Activated naive CD8-positive, alpha-beta T cell treated with anti-CD3 and anti-CD28 coated beads, Interleukin-2, amount 50 U/mL, for 24 hours (primary cell): ENCODE measurements at regions not wholly inside any gene's neighbourhood (a gene's known extent, or its start where the extent isn't known, plus 50 kb on each side); places are given as distances from the start of the nearest gene placed in this dataset.

Experiments
- ATAC-seq: fragments of 150-1000 bp; cut with Tn5 transposase; one replicate; pipeline ENCODE4 v1.10.0; 2021
- DNase-seq: peaks from one replicate; pipeline ENCODE4 v3.0.0; 2021
- H3K27ac Mint-ChIP-seq: one replicate; pipeline ENCODE4 v1.8.0; 2021; ENCODE audit warnings: mild to moderate bottlenecking, mixed read lengths
- H3K27me3 Mint-ChIP-seq: one replicate; pipeline ENCODE4 v1.8.0; 2021; ENCODE audit warnings: mixed read lengths
- H3K36me3 Mint-ChIP-seq: one replicate; pipeline ENCODE4 v1.8.0; 2021; ENCODE audit warnings: low read depth, mixed read lengths
- H3K4me1 Mint-ChIP-seq: one replicate; pipeline ENCODE4 v1.8.0; 2021; ENCODE audit warnings: mixed read lengths
- H3K4me3 Mint-ChIP-seq: one replicate; pipeline ENCODE4 v1.8.0; 2021; ENCODE audit warnings: mild to moderate bottlenecking, moderate library complexity, mixed read lengths
- H3K9me3 Mint-ChIP-seq: one replicate; pipeline ENCODE4 v1.8.0; 2021; ENCODE audit warnings: mixed read lengths

DNA sequence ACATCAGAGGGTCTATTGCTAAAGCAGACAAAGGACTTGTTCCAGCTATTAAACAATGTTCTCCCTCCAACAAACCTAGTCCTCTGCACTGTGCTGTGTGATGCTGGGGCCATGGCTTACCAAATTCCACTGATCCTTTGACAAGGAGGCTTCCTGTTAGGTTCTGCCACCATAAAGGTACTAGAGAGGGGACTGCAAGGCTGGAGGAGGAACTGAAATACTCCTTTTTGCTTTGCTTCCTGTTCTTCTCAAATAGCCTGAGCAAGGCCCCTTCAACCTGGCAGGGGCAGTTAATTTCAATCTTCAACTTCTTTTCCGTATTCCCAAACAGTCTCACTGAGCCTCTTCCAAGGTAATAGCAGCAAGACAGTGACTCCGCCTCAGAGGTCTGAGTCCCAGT lies 286.4 kb upstream of the IRAK1BP1 start:
- Mint-ChIP-seq H3K4me1 (no peaks in the 10 kb centered on the region), H3K4me3 (no peak overlapping the region), H3K9me3 (no peaks in the 10 kb centered on the region), H3K36me3 (no peaks in the 10 kb centered on the region), H3K27ac (no peak overlapping the region), H3K27me3 (no peaks in the 10 kb centered on the region)
- ATAC-seq (no peak), DNase-seq (no peak)

DNA sequence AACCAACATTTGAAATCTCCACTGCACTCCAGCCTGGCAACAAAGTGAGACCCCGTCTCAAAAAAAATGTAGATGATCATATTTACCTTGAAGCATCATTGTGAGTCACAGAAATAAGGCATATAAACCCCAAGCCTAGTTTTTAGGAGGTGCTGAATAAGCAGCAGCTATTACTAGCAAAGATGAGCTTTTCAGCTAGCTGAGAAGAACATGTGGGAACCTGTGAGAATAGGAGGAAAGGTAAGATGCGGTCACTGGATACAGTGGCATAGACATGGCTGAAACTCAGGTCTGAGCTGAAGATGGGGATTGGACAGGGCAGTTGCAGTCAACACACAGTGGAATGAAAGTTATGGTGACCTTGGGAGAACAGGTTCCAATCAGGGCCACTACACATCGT lies 284.3 kb upstream of the IRAK1BP1 start:
- Mint-ChIP-seq H3K9me3 (no peaks in the 10 kb centered on the region), H3K36me3 (no peaks in the 10 kb centered on the region), H3K27me3 (no peaks in the 10 kb centered on the region), H3K4me3 (no peak overlapping the region), H3K4me1 (no peaks in the 10 kb centered on the region), H3K27ac (no peak overlapping the region)
- DNase-seq = no peak
- ATAC-seq = no peak

DNA sequence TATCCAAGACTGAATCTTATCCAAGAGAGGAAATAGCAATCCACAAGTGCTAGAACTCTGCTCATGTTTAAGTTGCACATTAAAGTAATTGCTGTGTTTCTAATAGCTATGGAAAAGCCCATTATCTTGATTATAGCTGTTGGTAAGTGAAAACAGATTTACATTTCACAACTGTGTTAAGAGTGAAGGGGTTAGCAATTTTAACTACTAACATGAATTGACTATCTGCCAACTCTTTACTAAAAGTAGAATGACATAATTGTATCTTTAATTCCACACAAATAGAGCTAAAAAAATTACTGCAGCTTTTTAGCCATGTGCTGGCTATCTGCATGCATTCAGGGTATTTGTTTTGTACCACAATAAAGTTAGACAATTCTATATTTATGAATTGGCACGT lies 277.9 kb upstream of the IRAK1BP1 start:
- no peaks in the 10 kb centered on the region for H3K36me3 Mint-ChIP-seq
- no peak for ATAC-seq
- H3K27ac Mint-ChIP-seq = no peak overlapping the region
- H3K4me1 Mint-ChIP-seq = no peaks in the 10 kb centered on the region
- H3K9me3 Mint-ChIP-seq = peaks cover 6% of the 10 kb centered on the region
- H3K27me3 Mint-ChIP-seq = no peaks in the 10 kb centered on the region
- H3K4me3 Mint-ChIP-seq = no peak overlapping the region
- DNase-seq = no peak

DNA sequence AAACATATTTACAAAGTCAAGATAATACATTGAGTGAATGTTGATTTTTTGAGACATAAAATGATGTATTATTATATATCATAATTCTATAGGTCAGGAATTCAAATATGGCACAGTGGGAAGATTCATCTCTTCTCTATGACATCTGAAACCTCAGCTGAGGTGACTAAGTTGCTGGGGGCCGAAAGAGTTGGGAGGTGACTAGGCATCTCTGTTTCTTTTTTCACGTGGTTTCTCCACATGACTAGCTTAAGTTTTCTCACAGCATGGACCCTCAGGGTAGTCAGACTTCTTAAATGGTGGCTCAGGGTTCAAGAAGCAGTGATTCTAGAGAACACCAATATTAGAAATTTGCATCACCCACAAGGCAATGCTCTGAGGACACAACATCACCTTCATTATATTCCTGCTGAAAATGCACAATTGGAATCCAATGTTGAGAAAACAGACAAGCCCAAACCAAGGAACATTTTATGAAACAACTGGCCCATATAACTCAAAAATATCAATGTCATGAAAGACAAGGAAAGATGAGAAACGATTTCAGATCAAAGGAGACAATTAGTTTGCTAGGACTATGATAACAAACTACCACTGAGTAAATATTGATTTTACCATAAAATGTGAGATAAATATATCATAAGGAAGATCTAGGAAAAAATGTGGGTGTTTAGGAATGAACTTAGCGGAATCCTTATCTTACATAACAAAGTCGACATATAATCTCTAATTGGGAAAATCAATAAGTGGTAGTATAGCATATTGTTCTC lies 273.3 kb upstream of the IRAK1BP1 start:
- DNase-seq (no peak), ATAC-seq (no peak)
- H3K9me3 Mint-ChIP-seq = peaks cover 6% of the 10 kb centered on the region
- no peaks in the 10 kb centered on the region for H3K36me3 Mint-ChIP-seq
- H3K4me1 Mint-ChIP-seq = no peaks in the 10 kb centered on the region
- no peak overlapping the region for H3K27ac Mint-ChIP-seq
- no peak overlapping the region for H3K4me3 Mint-ChIP-seq
- H3K27me3 Mint-ChIP-seq = no peaks in the 10 kb centered on the region

DNA sequence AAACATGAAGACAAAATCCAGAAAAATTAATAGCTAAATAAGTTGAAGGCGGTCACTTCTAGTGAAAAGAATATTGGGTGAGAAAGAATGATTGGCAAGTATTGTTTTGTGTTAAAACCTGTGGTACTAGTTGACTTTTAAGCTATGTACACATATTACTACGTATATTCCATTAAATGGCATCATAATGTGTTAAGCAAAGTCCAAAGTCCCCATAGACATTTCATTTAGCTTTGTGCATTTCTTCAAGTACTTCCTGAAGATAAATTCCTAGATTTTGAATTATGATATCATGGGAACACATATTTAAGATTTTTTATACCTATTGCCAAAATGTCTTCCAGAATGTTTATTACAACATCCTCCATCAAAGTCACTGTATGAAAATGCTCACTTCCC lies 272.7 kb upstream of the IRAK1BP1 start:
- no peaks in the 10 kb centered on the region for H3K27me3 Mint-ChIP-seq
- peaks cover 6% of the 10 kb centered on the region for H3K9me3 Mint-ChIP-seq
- H3K36me3 Mint-ChIP-seq = no peaks in the 10 kb centered on the region
- no peak overlapping the region for H3K27ac Mint-ChIP-seq
- H3K4me3 Mint-ChIP-seq = no peak overlapping the region
- ATAC-seq (no peak), DNase-seq (no peak)
- no peaks in the 10 kb centered on the region for H3K4me1 Mint-ChIP-seq

DNA sequence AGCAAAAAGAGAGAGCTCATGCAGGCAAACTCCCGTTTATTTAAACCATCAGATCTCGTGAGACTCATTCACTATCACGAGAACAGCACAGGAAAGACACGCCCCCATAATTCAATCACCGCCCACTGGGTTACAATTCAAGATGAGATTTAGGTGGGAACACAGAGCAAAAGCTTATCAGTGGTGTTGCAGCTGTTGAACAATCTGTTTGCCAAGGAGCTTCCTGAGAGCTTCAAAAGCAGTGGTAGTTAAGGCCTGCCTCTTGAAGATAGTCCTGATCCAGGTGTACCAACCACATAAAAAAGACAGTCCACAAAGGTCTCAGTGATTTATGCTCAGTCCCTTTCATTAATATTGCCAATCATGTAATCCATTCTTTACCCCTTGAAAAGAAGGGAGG lies 269.4 kb upstream of the IRAK1BP1 start:
- Mint-ChIP-seq H3K4me3 (no peak overlapping the region), H3K27me3 (no peaks in the 10 kb centered on the region), H3K9me3 (no peaks in the 10 kb centered on the region), H3K36me3 (no peaks in the 10 kb centered on the region), H3K27ac (no peak overlapping the region), H3K4me1 (no peaks in the 10 kb centered on the region)
- ATAC-seq = no peak
- DNase-seq = no peak

DNA sequence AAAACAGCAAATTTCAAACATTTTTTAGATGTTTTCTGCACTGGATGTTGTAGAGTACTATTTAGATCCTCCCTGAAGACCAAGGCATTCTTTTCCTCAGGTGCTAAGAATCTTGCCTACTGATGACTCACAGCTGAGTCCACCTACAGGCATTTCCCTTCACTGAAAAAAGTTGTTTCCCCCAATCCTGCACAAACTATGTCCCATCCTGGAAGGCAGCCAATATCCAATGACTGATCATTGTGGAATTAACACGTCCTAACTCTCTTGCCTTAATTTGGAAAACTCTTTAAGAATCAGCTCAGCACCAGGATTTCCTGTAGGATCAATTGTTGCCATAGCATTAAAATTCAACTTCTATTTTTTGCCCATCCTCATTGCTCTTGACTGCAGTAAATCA lies 268.4 kb upstream of the IRAK1BP1 start:
- no peaks in the 10 kb centered on the region for H3K9me3 Mint-ChIP-seq
- ATAC-seq (no peak), DNase-seq (no peak)
- H3K27me3 Mint-ChIP-seq = no peaks in the 10 kb centered on the region
- H3K27ac Mint-ChIP-seq = no peak overlapping the region
- H3K4me3 Mint-ChIP-seq = no peak overlapping the region
- H3K4me1 Mint-ChIP-seq = no peaks in the 10 kb centered on the region
- no peaks in the 10 kb centered on the region for H3K36me3 Mint-ChIP-seq

DNA sequence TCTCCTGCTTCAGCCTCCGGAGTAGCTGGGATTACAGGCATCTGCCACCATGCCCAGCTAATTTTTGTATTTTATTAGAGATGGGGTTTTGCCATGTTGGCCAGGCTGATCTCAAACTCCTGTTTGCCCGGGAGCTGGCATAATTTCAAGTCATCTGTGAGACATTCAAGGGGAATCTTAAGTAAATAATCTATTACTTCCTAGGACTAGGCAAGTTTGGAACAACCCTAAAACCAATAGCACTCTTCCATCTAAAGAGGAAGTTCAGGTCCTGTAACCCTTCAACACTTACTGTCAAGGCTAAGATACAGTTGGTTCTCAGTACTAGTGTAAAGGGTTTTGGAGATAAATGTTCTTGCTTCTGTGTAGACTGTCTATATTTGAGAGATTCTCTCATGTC lies 267.8 kb upstream of the IRAK1BP1 start:
- Mint-ChIP-seq H3K4me1 (no peaks in the 10 kb centered on the region), H3K4me3 (no peak overlapping the region), H3K27ac (no peak overlapping the region), H3K9me3 (no peaks in the 10 kb centered on the region), H3K27me3 (no peaks in the 10 kb centered on the region), H3K36me3 (no peaks in the 10 kb centered on the region)
- ATAC-seq (no peak), DNase-seq (no peak)

DNA sequence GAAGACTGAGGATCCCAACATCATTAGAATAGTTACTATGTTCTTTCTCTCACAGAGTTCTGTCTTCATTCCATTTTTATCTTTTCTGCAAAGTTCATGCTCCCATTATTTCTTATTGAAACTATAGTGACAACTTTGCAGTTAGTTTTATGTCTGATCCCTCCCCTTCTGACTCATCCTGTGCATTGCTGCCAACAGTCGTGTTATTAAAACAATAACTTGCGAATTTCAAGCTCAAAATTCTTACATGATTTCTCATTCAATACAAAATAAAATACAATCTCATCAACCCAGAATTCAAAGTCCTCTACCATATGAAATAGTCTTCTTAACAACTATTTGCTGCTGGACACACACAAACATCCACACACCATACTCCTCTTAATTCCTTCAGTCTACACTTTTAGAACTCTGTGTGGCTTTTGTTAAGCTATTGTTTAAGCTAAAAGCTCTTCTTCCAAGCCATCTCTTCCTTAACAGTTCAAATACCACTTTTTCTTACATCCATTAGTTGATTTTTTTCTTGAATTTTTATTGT lies 261.4 kb upstream of the IRAK1BP1 start:
- no peaks in the 10 kb centered on the region for H3K9me3 Mint-ChIP-seq
- no peaks in the 10 kb centered on the region for H3K27me3 Mint-ChIP-seq
- no peaks in the 10 kb centered on the region for H3K36me3 Mint-ChIP-seq
- no peak overlapping the region for H3K27ac Mint-ChIP-seq
- ATAC-seq = no peak
- H3K4me1 Mint-ChIP-seq = no peaks in the 10 kb centered on the region
- no peak overlapping the region for H3K4me3 Mint-ChIP-seq
- DNase-seq = no peak

DNA sequence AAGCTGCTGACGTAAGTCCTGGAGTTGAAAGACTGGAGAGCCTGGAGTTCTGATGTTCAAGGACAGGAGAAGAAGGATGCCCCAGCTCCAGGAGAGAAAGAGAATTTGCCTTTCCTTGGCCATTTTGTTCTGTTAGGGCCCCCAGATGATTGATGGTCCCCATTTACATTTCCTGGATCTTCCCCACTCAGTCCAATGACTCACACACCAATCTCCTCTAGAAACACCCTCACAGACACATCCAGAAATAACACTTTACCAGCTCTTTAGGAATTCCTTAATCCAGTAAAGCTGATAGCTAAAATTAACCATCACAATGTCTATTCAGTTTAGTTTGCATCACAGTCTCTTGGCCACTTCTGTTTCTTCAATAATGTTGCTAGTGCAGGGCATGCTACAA lies 260.2 kb upstream of the IRAK1BP1 start:
- H3K9me3 Mint-ChIP-seq = no peaks in the 10 kb centered on the region
- H3K27ac Mint-ChIP-seq = no peak overlapping the region
- no peaks in the 10 kb centered on the region for H3K4me1 Mint-ChIP-seq
- ATAC-seq (no peak), DNase-seq (no peak)
- no peak overlapping the region for H3K4me3 Mint-ChIP-seq
- H3K36me3 Mint-ChIP-seq = no peaks in the 10 kb centered on the region
- H3K27me3 Mint-ChIP-seq = no peaks in the 10 kb centered on the region

DNA sequence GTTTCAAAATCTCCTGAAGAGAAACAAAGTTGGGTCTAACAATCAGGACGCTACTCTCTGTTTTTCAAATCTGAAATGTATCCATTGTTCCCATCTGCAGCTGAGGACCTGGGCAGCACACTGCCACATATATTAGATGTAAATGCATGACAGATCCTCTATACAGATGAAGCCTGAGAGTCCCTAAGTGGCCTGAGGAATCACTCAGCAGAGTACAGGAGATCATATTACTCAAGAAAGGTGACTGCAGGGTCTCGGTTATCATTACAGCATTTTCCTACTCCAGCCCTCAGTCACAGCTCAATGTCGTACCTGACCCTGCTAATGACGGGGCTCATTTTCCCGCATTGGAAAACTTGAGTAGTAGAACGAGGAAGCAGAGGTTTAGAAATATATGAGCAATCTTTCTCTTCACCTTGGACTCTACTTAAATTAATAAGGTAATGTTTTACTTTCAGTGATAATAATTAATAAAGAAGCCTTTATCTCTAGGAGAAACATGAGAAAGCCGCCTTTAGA lies 256.2 kb upstream of the IRAK1BP1 start:
- H3K4me3 Mint-ChIP-seq = no peak overlapping the region
- H3K36me3 Mint-ChIP-seq = no peaks in the 10 kb centered on the region
- no peaks in the 10 kb centered on the region for H3K4me1 Mint-ChIP-seq
- peaks cover 5% of the 10 kb centered on the region for H3K27me3 Mint-ChIP-seq
- no peaks in the 10 kb centered on the region for H3K9me3 Mint-ChIP-seq
- ATAC-seq (no peak), DNase-seq (no peak)
- no peak overlapping the region for H3K27ac Mint-ChIP-seq

DNA sequence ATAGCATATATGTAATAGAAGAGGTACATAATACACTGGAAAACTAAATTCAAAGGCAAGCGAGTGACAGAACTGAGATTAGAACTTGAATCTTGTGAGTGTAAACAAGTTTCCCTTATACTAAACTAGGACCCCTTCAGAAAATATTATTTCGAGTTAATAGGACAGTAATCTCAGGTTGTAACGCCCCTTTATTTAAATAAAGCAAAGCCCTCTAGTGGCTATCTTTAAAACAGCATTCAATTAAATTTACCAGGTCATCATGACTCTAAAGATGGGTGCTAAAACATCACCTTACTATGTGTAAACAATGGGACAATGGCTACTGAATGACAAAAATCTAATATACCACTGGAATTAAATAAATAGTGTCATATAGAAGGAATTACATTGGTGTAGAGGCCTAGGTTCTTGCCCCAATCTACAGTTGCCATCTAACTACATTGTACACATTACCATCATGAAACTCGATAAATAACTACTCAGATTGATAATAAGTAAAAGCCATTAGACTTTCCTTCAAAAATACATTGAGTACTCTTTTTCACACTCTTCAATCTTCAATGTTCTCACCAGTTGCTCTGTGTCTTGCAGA lies 255.4 kb upstream of the IRAK1BP1 start:
- peaks cover 5% of the 10 kb centered on the region for H3K27me3 Mint-ChIP-seq
- no peaks in the 10 kb centered on the region for H3K9me3 Mint-ChIP-seq
- no peaks in the 10 kb centered on the region for H3K4me1 Mint-ChIP-seq
- no peak for DNase-seq
- no peak overlapping the region for H3K27ac Mint-ChIP-seq
- no peak for ATAC-seq
- H3K4me3 Mint-ChIP-seq = no peak overlapping the region
- no peaks in the 10 kb centered on the region for H3K36me3 Mint-ChIP-seq

DNA sequence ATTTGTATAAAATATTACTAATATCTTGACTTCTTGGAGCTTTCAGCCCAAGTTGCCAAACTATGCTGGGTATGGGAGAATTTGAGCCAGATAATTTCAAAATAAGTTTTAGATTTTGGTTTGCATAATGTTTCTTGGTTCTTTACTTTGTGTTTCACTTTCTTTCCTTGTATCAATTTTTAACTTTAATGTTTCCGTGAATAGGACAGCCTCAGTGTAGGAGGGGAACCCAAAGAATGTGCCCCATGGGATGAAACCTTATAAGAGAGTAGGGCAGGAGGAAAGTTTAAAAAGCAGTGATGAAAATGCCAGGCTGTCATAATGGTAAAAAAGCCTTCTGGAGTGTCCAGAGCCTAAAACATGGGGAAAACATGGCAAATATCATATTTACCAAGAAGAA lies 252.4 kb upstream of the IRAK1BP1 start:
- H3K36me3 Mint-ChIP-seq = no peaks in the 10 kb centered on the region
- H3K4me3 Mint-ChIP-seq = no peak overlapping the region
- no peak for ATAC-seq
- H3K9me3 Mint-ChIP-seq = no peaks in the 10 kb centered on the region
- DNase-seq = no peak
- no peak overlapping the region for H3K27ac Mint-ChIP-seq
- H3K4me1 Mint-ChIP-seq = no peaks in the 10 kb centered on the region
- peaks cover 5% of the 10 kb centered on the region for H3K27me3 Mint-ChIP-seq

DNA sequence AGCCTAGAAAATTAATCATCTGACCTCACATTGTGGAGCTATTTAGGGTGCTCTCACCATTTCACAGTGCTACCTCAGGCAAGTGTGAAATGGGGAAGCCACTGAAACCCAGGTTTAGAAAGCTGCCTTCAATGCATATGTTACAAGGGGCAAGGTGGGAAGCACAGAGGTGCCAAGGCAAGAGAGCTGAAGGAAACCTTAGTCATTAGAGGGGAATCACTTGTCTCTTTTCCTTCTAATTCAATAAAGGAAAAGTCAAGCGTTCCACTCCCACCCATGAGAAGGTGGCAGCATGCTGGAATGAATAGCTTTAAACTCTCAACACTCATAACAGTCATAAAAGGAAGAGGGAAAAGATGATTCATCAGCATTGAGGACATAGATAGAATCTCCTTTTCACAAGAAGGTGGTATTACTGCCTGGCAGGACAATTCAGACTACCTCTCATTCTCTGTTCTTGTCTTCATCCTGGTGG lies 251.9 kb upstream of the IRAK1BP1 start:
- no peak overlapping the region for H3K27ac Mint-ChIP-seq
- H3K9me3 Mint-ChIP-seq = no peaks in the 10 kb centered on the region
- no peaks in the 10 kb centered on the region for H3K4me1 Mint-ChIP-seq
- ATAC-seq (peak; percentile 20), DNase-seq (no peak)
- H3K4me3 Mint-ChIP-seq = no peak overlapping the region
- peaks cover 5% of the 10 kb centered on the region for H3K27me3 Mint-ChIP-seq
- no peaks in the 10 kb centered on the region for H3K36me3 Mint-ChIP-seq

DNA sequence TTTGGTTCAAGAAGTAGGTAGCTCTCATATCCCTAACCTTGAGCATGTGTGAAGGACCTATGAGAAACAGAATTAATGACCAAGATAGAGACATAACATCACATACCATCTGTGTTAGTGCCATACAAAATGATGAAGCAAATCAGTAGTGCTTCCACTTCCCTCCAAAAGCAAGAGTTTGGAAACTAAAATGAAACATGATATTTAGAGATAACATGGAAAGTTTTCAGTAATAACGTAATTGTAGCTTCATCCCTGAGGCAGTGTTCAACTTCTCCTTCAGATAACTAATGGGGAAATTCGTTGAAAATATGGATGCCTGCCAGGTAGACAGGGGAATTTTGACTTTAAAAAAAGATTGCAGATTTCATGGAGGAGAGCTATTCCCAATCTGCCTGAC lies 248.4 kb upstream of the IRAK1BP1 start:
- ATAC-seq = no peak
- no peaks in the 10 kb centered on the region for H3K4me1 Mint-ChIP-seq
- H3K4me3 Mint-ChIP-seq = no peak overlapping the region
- no peak overlapping the region for H3K27ac Mint-ChIP-seq
- no peak for DNase-seq
- no peaks in the 10 kb centered on the region for H3K36me3 Mint-ChIP-seq
- H3K9me3 Mint-ChIP-seq = no peaks in the 10 kb centered on the region
- H3K27me3 Mint-ChIP-seq = peaks cover 5% of the 10 kb centered on the region
